H9 (cell line): ENCODE measurements at regions not wholly inside any gene's neighbourhood (a gene's known extent, or its start where the extent isn't known, plus 50 kb on each side); places are given as distances from the start of the nearest gene placed in this dataset.

ENCODE experiments used
- DNase-seq: peaks from one replicate; pipeline ENCODE4 v3.0.0-alpha.2; 2017
- H2AFZ ChIP-seq: one replicate; pipeline ENCODE4 v1.6.1; 2013; ENCODE audit warnings: mild to moderate bottlenecking, low read length, control low read depth, moderate library complexity
- H2AK5ac ChIP-seq: 2 replicates; pipeline ENCODE4 v1.6.1; 2013; ENCODE audit warnings: low read length, control low read depth, mixed read lengths; ENCODE audit not compliant: insufficient read length
- H2BK120ac ChIP-seq: one replicate; pipeline ENCODE4 v1.6.1; 2013; ENCODE audit warnings: low read depth, mild to moderate bottlenecking, low read length, control low read depth, inconsistent platforms; ENCODE audit not compliant: poor library complexity, severe bottlenecking
- H2BK12ac ChIP-seq: 2 replicates; pipeline ENCODE4 v1.6.1; 2013; ENCODE audit warnings: low read length, control low read depth, mixed read lengths, low read depth; ENCODE audit not compliant: insufficient read length
- H2BK15ac ChIP-seq: 2 replicates; pipeline ENCODE4 v1.6.1; 2013; ENCODE audit warnings: low read depth, low read length, control low read depth
- H2BK20ac ChIP-seq: one replicate; pipeline ENCODE4 v1.6.1; 2013; ENCODE audit warnings: low read depth, mild to moderate bottlenecking, low read length, control low read depth, inconsistent platforms; ENCODE audit not compliant: poor library complexity, severe bottlenecking
- H2BK5ac ChIP-seq: 2 replicates; pipeline ENCODE4 v1.6.1; 2013; ENCODE audit warnings: low read length, control low read depth, mixed read lengths; ENCODE audit not compliant: insufficient read length
- H3K14ac ChIP-seq: 2 replicates; pipeline ENCODE4 v1.6.1; 2013; ENCODE audit warnings: low read length, control low read depth; ENCODE audit not compliant: insufficient read depth
- H3K18ac ChIP-seq: 2 replicates; pipeline ENCODE4 v1.6.1; 2013; ENCODE audit warnings: low read depth, mild to moderate bottlenecking, mixed read lengths, low read length, control low read depth; ENCODE audit not compliant: insufficient read length
- H3K23ac ChIP-seq: 2 replicates; pipeline ENCODE4 v1.6.1; 2013; ENCODE audit warnings: low read length, control low read depth, mixed read lengths, low read depth; ENCODE audit not compliant: insufficient read length
- H3K23me2 ChIP-seq: 2 replicates; pipeline ENCODE4 v1.6.1; 2013; ENCODE audit warnings: low read depth, mild to moderate bottlenecking, mixed read lengths, low read length, control low read depth; ENCODE audit not compliant: insufficient read length, poor library complexity, severe bottlenecking
- H3K27ac ChIP-seq: 2 replicates; pipeline ENCODE4 v1.5.1; 2013; ENCODE audit warnings: low read length, control low read depth, mixed read lengths, low read depth; ENCODE audit not compliant: insufficient read length
- H3K27me3 ChIP-seq: 2 replicates; pipeline ENCODE4 v1.6.1; 2013; ENCODE audit warnings: low read length, control low read depth, inconsistent platforms; ENCODE audit not compliant: insufficient read depth
- H3K4ac ChIP-seq: 2 replicates; pipeline ENCODE4 v1.6.1; 2013; ENCODE audit warnings: low read depth, mild to moderate bottlenecking, control low read depth, inconsistent platforms, low read length, moderate library complexity
- H3K4me1 ChIP-seq: 2 replicates; pipeline ENCODE4 v1.6.1; 2013; ENCODE audit warnings: low read length, control low read depth, inconsistent platforms; ENCODE audit not compliant: insufficient read depth
- H3K4me2 ChIP-seq: 2 replicates; pipeline ENCODE4 v1.6.1; 2013; ENCODE audit warnings: low read length, control low read depth, mixed read lengths; ENCODE audit not compliant: insufficient read length, insufficient read depth
- H3K56ac ChIP-seq: 2 replicates; pipeline ENCODE4 v1.6.1; 2013; ENCODE audit warnings: low read depth, mild to moderate bottlenecking, mixed read lengths, low read length, control low read depth; ENCODE audit not compliant: insufficient read length
- H3K79me1 ChIP-seq: 2 replicates; pipeline ENCODE4 v1.6.1; 2013; ENCODE audit warnings: low read depth, mild to moderate bottlenecking, moderate library complexity, low read length, control low read depth, inconsistent platforms; ENCODE audit not compliant: insufficient read depth, poor library complexity, severe bottlenecking
- H3K79me2 ChIP-seq: 2 replicates; pipeline ENCODE4 v1.6.1; 2013; ENCODE audit warnings: low read length, control low read depth, inconsistent platforms; ENCODE audit not compliant: insufficient read depth
- H3K9ac ChIP-seq: 2 replicates; pipeline ENCODE4 v1.6.1; 2013; ENCODE audit warnings: low read length, control low read depth, mixed read lengths; ENCODE audit not compliant: insufficient read length; ENCODE audit errors: extremely low read depth
- H3K9me3 ChIP-seq: one replicate; pipeline ENCODE4 v1.6.1; 2013; ENCODE audit warnings: low read depth, low read length, inconsistent platforms; ENCODE audit not compliant: control insufficient read depth
- H3T11ph ChIP-seq: one replicate; pipeline ENCODE4 v1.6.1; 2013; ENCODE audit warnings: mild to moderate bottlenecking, low read length, control low read depth, inconsistent platforms
- H4K20me1 ChIP-seq: one replicate; pipeline ENCODE4 v1.6.1; 2013; ENCODE audit not compliant: control insufficient read depth, insufficient read length, insufficient read depth
- H4K5ac ChIP-seq: 2 replicates; pipeline ENCODE4 v1.6.1; 2013; ENCODE audit warnings: low read depth, mild to moderate bottlenecking, mixed read lengths, low read length, control low read depth; ENCODE audit not compliant: insufficient read length
- H4K8ac ChIP-seq: replicated peaks from 2 replicates; pipeline ENCODE4 v1.6.1; 2013; ENCODE audit warnings: low read length, control low read depth, mixed read lengths, low read depth; ENCODE audit not compliant: insufficient read length
- H4K91ac ChIP-seq: 2 replicates; pipeline ENCODE4 v1.6.1; 2013; ENCODE audit warnings: low read depth, mild to moderate bottlenecking, moderate library complexity, mixed read lengths, low read length, control low read depth; ENCODE audit not compliant: insufficient read length
- H3K27ac Mint-ChIP-seq, 3 experiments: 2 replicates in 2 of 3; 3 replicates in 1 of 3; pipeline ENCODE4 v1.8.0; 2020 to 2021; ENCODE audit warnings: mixed read lengths in 3 of 3, mild to moderate bottlenecking in 1 of 3, moderate library complexity in 1 of 3
- H3K27me3 Mint-ChIP-seq: 2 replicates; pipeline ENCODE4 v1.8.0; 2021; ENCODE audit warnings: low read depth, mild to moderate bottlenecking, moderate library complexity, mixed read lengths
- H3K36me3 Mint-ChIP-seq, 3 experiments: 2 replicates in 2 of 3; 3 replicates in 1 of 3; pipeline ENCODE4 v1.8.0; 2020 to 2021; ENCODE audit warnings: low read depth in 3 of 3, mixed read lengths in 3 of 3; ENCODE audit not compliant: insufficient read depth in 1 of 3
- H3K4me1 Mint-ChIP-seq, 2 experiments: 2 replicates each; pipeline ENCODE4 v1.8.0; 2020; ENCODE audit warnings: mixed read lengths in 2 of 2
- H3K4me3 Mint-ChIP-seq, 2 experiments: 2 replicates in 1 of 2; 3 replicates in 1 of 2; pipeline ENCODE4 v1.8.0; 2020 to 2021; ENCODE audit warnings: mild to moderate bottlenecking in 2 of 2, mixed read lengths in 2 of 2, moderate library complexity in 1 of 2
- H3K9me3 Mint-ChIP-seq, 2 experiments: 2 replicates in 1 of 2; 3 replicates in 1 of 2; pipeline ENCODE4 v1.8.0; 2020; ENCODE audit warnings: mild to moderate bottlenecking in 2 of 2, mixed read lengths in 2 of 2, moderate library complexity in 1 of 2
- CTCF ChIP-seq: fragments of 200-600 bp; sonication (generic); conservative IDR thresholded peaks from 3 replicates; pipeline ENCODE4 v1.8.0; 2021; ENCODE audit warnings: antibody characterized with exemption, mild to moderate bottlenecking

GRCh38 chrX:137695417-137695816 is 129.5 kb downstream of the ZIC3 start:
- H3K23me2 ChIP-seq: no peaks in the 10 kb centered on the region
- H4K5ac ChIP-seq: no peak overlapping the region
- no peak overlapping the region for H2BK12ac ChIP-seq
- Mint-ChIP-seq H3K27me3 (no peaks in the 10 kb centered on the region), H3K4me3 (no peak overlapping the region), H3K9me3 (peaks cover 0 to 39% of the 10 kb centered on the region in 2 experiments; a peak in 2 of 5 replicates), H3K36me3 (peaks cover 0 to 2% (median 2%) of the 10 kb centered on the region in 3 experiments; a peak in 2 of 7 replicates), H3K27ac (peak overlapping the region; percentile 28 to 93 (median 91); a peak in 3 of 7 replicates), H3K4me1 (peaks cover 10 to 16% of the 10 kb centered on the region in 2 experiments)
- H3K4me2 ChIP-seq: no peak overlapping the region
- no peak overlapping the region for H3K4ac ChIP-seq
- no peak overlapping the region for H2BK5ac ChIP-seq
- no peak overlapping the region for H3K56ac ChIP-seq
- H3T11ph ChIP-seq: no peak overlapping the region
- no peak overlapping the region for H2BK15ac ChIP-seq
- H2AK5ac ChIP-seq: no peak overlapping the region
- H3K9ac ChIP-seq: no peak overlapping the region
- H3K14ac ChIP-seq: no peak overlapping the region
- no peak overlapping the region for H3K23ac ChIP-seq
- H3K4me1 ChIP-seq: no peaks in the 10 kb centered on the region; the same call in none of the 2 replicates
- no peaks in the 10 kb centered on the region for H3K79me1 ChIP-seq
- no peak overlapping the region for H4K91ac ChIP-seq
- no peak overlapping the region for H2BK120ac ChIP-seq
- no peak overlapping the region for H4K8ac ChIP-seq
- no peaks in the 10 kb centered on the region for H4K20me1 ChIP-seq
- DNase-seq: no peak
- H3K27me3 ChIP-seq: no peaks in the 10 kb centered on the region
- H3K79me2 ChIP-seq: no peaks in the 10 kb centered on the region
- H2BK20ac ChIP-seq: no peak overlapping the region
- H3K27ac ChIP-seq: no peak overlapping the region
- no peak overlapping the region for H2AFZ ChIP-seq
- H3K18ac ChIP-seq: no peak overlapping the region
- no peaks in the 10 kb centered on the region for H3K9me3 ChIP-seq
- TF ChIP-seq CTCF: no peak
